Peyer's patch (tissue), 4 donors: ENCODE measurements at regions not wholly inside any gene's neighbourhood (a gene's known extent, or its start where the extent isn't known, plus 50 kb on each side); places are given as distances from the start of the nearest gene placed in this dataset.

Experiments
- DNase-seq, 3 donors: peaks; one replicate each; pipeline ENCODE4 v3.0.0-alpha.2; 2017 to 2019
- H3K27ac ChIP-seq, 4 donors: fragments of 200-600 bp; sonication (generic); one replicate each; pipeline ENCODE4 v1.5.1; 2016 to 2019
- H3K27me3 ChIP-seq, 2 donors: fragments of 200-600 bp; sonication (generic); one replicate each; pipeline ENCODE4 v1.5.1; 2019
- H3K36me3 ChIP-seq, 3 donors: fragments of 200-600 bp; sonication (generic); one replicate each; pipeline ENCODE4 v1.5.1; 2016 to 2019
- H3K4me1 ChIP-seq, 4 donors: fragments of 200-600 bp; sonication (generic); one replicate each; pipeline ENCODE4 v1.5.1; 2016 to 2019
- H3K4me3 ChIP-seq, 4 donors: fragments of 200-600 bp; sonication (generic); 1 replicate in 3 of 4; 2 replicates in 1 of 4; pipeline ENCODE4 v1.5.1; 2016 to 2019; ENCODE audit warnings: mild to moderate bottlenecking in 1 of 4
- H3K9me3 ChIP-seq, 4 donors: fragments of 200-600 bp; sonication (generic); one replicate each; pipeline ENCODE4 v1.5.1; 2016 to 2019; ENCODE audit warnings: mild to moderate bottlenecking in 1 of 4
- POLR2A ChIP-seq, 2 donors: fragments of 450-650 bp; IDR thresholded peaks; one replicate each; pipeline ENCODE4 v1.5.1; 2017; ENCODE audit warnings: antibody characterized with exemption in 2 of 2, mild to moderate bottlenecking in 2 of 2, moderate library complexity in 2 of 2
- TF ChIP-seq, protein P1 (sequence below), 6 experiments: fragments of 450-650 bp in 4 of 6; fragments of 200-600 bp in 2 of 6; sonication (generic) in 1 of 6; IDR thresholded peaks; one replicate each; pipeline ENCODE4 v1.5.1; 2017 to 2019; ENCODE audit warnings: antibody characterized with exemption in 6 of 6, mild to moderate bottlenecking in 3 of 6, moderate library complexity in 1 of 6

DNA sequence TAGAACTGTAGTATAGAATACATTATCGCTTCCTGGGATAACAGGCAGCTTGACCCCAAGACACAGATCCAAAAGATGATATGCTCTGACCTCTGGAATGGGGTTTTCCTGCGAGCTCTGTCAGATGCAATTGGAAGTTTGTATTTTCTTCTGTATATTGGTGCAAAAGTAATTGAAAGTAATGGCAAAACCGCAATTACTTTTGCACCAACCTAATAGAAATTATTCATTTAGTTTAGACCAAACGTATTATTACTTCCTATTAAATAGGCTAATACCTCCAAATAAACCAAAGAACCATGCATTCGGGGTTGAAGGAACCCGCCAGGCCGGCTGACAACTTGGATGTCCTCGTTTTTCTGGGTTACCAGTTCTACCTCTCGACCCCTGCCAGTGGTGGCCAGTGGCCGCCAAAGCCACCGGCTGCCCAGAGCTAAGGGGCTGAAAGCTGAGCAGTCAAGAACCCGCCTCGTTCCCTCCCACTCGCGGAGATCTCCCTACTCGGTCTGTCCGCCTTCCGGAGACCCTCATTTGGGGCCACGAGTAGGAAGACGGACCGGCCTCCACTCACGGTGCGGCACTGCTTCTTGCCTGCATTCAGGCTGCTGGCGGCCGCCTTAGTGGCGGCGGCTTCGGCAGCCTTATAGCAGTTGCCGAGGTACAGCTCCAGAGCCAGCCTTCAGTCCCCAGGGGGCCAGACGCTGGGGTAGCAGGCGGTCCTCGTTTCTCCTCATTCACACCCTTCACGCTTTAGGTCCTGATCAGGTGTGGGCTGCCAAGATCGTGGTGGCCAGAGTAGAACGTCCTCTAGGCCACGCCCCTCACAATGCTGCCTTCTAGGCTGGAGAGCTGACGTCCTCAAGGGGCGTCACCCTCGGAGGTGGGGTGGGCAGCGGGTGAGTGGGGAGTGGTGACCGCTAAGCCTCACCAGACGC lies 121.9 kb downstream of the RBMX2 start:
- peak overlapping the region in 2 of 4 donors; percentile 13 to 26 for H3K4me3 ChIP-seq

DNA sequence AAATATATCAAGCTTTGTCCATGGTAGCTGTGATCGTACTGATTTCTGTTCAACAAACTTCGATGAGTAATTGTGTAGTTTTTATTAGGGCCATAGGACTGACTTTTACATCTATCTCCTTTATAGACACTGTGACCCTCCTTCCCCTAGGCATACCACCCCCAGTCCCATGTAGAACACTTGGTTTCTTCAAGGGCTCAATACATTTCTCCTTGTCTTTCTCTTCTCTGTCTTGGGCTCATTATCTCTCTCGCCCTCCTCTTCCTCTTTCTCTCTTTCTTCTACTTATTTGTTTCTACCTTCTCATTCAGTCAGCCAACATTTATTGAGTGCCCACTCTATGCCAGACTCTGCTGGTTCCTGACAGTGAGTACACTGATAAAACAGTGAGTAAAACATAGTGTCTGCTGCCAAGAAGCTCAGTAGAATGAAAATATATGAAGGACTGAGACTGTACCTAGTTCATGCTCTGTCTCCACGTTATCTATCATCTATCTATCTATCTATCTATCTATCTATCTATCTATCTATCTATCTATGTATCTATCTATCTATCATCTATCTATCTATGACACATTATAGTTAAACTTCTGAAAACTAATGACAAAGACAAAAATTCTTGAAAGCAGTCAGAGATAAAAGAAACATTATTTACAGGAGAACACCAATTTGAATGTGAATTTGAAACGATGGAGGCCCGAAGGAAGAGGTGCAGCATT lies 122.8 kb downstream of the RBMX2 start:
- Histone ChIP-seq H3K36me3 (no peaks in the 10 kb centered on the region), H3K9me3 (no peaks in the 10 kb centered on the region), H3K4me1 (no peaks in the 10 kb centered on the region), H3K27me3 (no peaks in the 10 kb centered on the region), H3K4me3 (no peak overlapping the region), H3K27ac (no peak overlapping the region)
- no peak for DNase-seq
- TF ChIP-seq, protein P1, sequence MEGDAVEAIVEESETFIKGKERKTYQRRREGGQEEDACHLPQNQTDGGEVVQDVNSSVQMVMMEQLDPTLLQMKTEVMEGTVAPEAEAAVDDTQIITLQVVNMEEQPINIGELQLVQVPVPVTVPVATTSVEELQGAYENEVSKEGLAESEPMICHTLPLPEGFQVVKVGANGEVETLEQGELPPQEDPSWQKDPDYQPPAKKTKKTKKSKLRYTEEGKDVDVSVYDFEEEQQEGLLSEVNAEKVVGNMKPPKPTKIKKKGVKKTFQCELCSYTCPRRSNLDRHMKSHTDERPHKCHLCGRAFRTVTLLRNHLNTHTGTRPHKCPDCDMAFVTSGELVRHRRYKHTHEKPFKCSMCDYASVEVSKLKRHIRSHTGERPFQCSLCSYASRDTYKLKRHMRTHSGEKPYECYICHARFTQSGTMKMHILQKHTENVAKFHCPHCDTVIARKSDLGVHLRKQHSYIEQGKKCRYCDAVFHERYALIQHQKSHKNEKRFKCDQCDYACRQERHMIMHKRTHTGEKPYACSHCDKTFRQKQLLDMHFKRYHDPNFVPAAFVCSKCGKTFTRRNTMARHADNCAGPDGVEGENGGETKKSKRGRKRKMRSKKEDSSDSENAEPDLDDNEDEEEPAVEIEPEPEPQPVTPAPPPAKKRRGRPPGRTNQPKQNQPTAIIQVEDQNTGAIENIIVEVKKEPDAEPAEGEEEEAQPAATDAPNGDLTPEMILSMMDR (IDR thresholded peaks at IDR 0.05) = no peak
- no peak for TF ChIP-seq POLR2A (IDR thresholded peaks at IDR 0.05)

More for the DNA sequence above, 121.9 kb downstream of the RBMX2 start:
- Histone ChIP-seq H3K27me3 (no peaks in the 10 kb centered on the region), H3K4me1 (no peaks in the 10 kb centered on the region), H3K36me3 (no peaks in the 10 kb centered on the region), H3K27ac (no peak overlapping the region), H3K9me3 (no peaks in the 10 kb centered on the region)
- TF ChIP-seq POLR2A (IDR thresholded peaks at IDR 0.05) = no peak
- TF ChIP-seq, protein P1 (IDR thresholded peaks at IDR 0.05) = no peak
- DNase-seq = no peak

DNA sequence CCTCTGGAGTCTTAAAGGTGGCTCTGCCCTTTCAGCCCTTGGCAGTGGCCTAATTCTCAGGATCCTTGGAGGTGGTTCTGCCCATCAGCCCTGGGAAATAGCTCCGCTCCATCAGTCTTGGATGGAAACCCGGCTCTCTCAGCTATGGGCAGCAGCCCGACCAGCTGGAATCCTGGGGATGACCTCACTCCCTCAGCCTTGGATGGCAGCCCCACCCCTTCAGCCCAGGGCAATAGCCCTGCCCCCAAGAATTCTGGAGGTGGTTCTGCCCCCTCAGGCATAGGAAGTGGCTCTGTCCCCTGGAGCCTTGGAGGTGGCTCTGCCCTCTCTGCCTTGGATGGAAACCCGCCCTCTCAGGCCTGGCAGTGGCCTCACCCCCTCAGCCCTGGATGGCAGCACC lies 127.7 kb downstream of the RBMX2 start:
- Histone ChIP-seq H3K27me3 (no peaks in the 10 kb centered on the region), H3K36me3 (no peaks in the 10 kb centered on the region)
- TF ChIP-seq, protein P1 (IDR thresholded peaks at IDR 0.05) = no peak
- no peak for TF ChIP-seq POLR2A (IDR thresholded peaks at IDR 0.05)

DNA sequence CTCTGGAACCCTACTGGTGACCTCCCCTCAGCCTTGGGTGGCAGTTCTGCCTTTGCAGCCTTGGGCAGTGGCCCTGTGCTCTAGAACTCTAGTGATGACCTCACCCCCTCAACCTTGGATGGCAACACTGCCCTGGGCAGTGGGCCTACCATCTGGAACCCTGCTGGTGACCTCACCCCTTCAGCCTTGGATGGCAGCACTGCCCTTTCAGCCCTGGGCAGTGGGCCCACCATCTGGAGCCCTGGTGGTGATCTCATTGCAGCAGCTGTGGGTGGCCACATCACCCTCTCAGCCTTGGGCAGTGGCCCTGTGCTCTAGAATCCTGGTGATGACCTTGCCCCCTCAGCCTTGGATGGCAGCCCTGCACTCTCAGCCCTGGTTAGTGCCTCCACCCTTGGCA lies 129.3 kb downstream of the RBMX2 start:
- H3K27ac ChIP-seq = no peak overlapping the region
- DNase-seq = no peak
- TF ChIP-seq, protein P1 (IDR thresholded peaks at IDR 0.05) = no peak
- TF ChIP-seq POLR2A (IDR thresholded peaks at IDR 0.05) = no peak
- H3K9me3 ChIP-seq = no peaks in the 10 kb centered on the region
- H3K4me3 ChIP-seq = no peak overlapping the region
- H3K36me3 ChIP-seq = no peaks in the 10 kb centered on the region
- H3K27me3 ChIP-seq = no peaks in the 10 kb centered on the region
- H3K4me1 ChIP-seq = no peaks in the 10 kb centered on the region

More for the DNA sequence above, 127.7 kb downstream of the RBMX2 start:
- no peak for DNase-seq
- no peak overlapping the region for H3K27ac ChIP-seq
- no peaks in the 10 kb centered on the region for H3K9me3 ChIP-seq
- H3K4me3 ChIP-seq = no peak overlapping the region
- no peaks in the 10 kb centered on the region for H3K4me1 ChIP-seq

DNA sequence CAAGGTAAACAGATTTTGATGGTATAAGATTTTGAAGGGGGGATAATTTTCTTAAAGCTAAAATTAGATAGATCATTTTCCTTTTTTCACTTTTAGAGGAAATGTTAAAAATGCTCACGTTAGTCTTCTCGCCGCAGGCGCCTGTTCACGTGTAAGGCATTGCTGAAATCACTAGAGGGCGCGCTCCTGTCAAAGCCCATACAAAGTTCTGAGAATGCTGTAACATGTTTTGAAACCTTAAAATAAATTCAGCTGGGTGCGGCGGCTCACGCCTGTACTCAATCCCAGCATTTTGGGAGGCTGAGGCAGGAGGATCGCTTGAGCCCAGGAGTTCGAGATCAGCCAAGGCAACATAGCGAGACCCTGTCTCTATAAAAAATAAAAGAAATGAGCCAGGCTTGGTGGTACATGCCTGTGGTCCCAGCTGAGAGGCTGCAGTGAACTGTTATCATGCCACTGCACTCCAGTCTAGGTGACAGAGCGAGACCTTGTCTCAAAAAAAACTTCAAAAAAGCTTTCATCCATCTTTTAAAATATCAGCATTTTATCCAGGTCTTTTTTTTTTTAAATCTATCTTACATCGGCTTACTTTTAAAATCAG lies 138.0 kb downstream of the RBMX2 start:
- H3K4me3 ChIP-seq = no peak overlapping the region
- H3K4me1 ChIP-seq = no peaks in the 10 kb centered on the region
- H3K27ac ChIP-seq = no peak overlapping the region
- peak in 2 of 3 donors; percentile 22 to 69 for DNase-seq
- TF ChIP-seq, protein P1 (IDR thresholded peaks at IDR 0.05) = peak in 5 of 6 experiments; percentile 3 to 56 (median 43)
- TF ChIP-seq POLR2A (IDR thresholded peaks at IDR 0.05) = no peak
- no peaks in the 10 kb centered on the region for H3K36me3 ChIP-seq
- no peaks in the 10 kb centered on the region for H3K27me3 ChIP-seq
- H3K9me3 ChIP-seq = no peaks in the 10 kb centered on the region
